H7 (cell line): ENCODE measurements at regions not wholly inside any gene's neighbourhood (a gene's known extent, or its start where the extent isn't known, plus 50 kb on each side); places are given as distances from the start of the nearest gene placed in this dataset.

ENCODE experiments used
- DNase-seq: peaks from one replicate; pipeline ENCODE4 v3.0.0; 2012
- H3K27me3 ChIP-seq: 2 replicates; pipeline ENCODE4 v1.6.0; 2011; ENCODE audit warnings: mild to moderate bottlenecking, low read length; ENCODE audit not compliant: control insufficient read depth, insufficient read depth
- H3K36me3 ChIP-seq: replicated peaks from 2 replicates; pipeline ENCODE4 v1.5.1; 2011; ENCODE audit warnings: low read length; ENCODE audit not compliant: control insufficient read depth, insufficient read depth
- H3K4me3 ChIP-seq: 2 replicates; pipeline ENCODE4 v1.5.1; 2011; ENCODE audit warnings: low read depth, mild to moderate bottlenecking, control low read depth, low read length, moderate library complexity; ENCODE audit not compliant: insufficient read depth

- no peak overlapping the region for H3K4me3 ChIP-seq
- no peaks in the 10 kb centered on the region for H3K36me3 ChIP-seq
- no peak for DNase-seq
- peaks cover 2% of the 10 kb centered on the region for H3K27me3 ChIP-seq
Measured at GRCh38 chr1:5416518-5416917, 575.7 kb downstream of the NPHP4 start.

- Histone ChIP-seq H3K27me3 (no peaks in the 10 kb centered on the region), H3K4me3 (no peak overlapping the region), H3K36me3 (no peaks in the 10 kb centered on the region)
- peak; percentile 76 for DNase-seq
Measured at GRCh38 chr1:5415606-5416005, 576.6 kb downstream of the NPHP4 start.

DNA sequence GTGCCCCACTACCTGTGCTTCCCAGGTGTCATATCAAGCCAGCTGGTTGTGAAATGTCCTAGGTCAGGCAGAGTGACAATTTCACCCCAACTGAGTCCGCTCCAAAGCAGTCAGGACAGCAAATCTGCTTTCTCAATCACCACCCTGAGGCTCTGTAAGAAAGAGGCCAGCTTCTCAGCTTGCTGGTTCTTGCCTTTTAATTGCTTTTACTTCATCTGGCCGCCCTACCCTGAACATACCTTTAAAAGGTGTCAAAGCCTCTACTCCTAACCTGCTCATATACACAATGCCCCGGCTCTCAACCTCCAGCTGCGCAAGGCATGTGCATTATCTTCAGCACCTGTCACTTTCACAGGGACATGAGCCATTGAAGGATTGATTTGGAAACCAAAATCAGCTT, 581.6 kb downstream of the NPHP4 start:
- Histone ChIP-seq H3K27me3 (no peaks in the 10 kb centered on the region), H3K36me3 (no peaks in the 10 kb centered on the region), H3K4me3 (no peak overlapping the region)
- DNase-seq: no peak

- no peak overlapping the region for H3K4me3 ChIP-seq
- H3K27me3 ChIP-seq: no peaks in the 10 kb centered on the region
- no peaks in the 10 kb centered on the region for H3K36me3 ChIP-seq
- DNase-seq: no peak
Measured at GRCh38 chr1:5408401-5408800, 583.8 kb downstream of the NPHP4 start.

- H3K36me3 ChIP-seq: no peaks in the 10 kb centered on the region
- no peaks in the 10 kb centered on the region for H3K27me3 ChIP-seq
- no peak for DNase-seq
- no peak overlapping the region for H3K4me3 ChIP-seq
Measured at GRCh38 chr1:5405263-5405662, 587.0 kb downstream of the NPHP4 start.

DNA sequence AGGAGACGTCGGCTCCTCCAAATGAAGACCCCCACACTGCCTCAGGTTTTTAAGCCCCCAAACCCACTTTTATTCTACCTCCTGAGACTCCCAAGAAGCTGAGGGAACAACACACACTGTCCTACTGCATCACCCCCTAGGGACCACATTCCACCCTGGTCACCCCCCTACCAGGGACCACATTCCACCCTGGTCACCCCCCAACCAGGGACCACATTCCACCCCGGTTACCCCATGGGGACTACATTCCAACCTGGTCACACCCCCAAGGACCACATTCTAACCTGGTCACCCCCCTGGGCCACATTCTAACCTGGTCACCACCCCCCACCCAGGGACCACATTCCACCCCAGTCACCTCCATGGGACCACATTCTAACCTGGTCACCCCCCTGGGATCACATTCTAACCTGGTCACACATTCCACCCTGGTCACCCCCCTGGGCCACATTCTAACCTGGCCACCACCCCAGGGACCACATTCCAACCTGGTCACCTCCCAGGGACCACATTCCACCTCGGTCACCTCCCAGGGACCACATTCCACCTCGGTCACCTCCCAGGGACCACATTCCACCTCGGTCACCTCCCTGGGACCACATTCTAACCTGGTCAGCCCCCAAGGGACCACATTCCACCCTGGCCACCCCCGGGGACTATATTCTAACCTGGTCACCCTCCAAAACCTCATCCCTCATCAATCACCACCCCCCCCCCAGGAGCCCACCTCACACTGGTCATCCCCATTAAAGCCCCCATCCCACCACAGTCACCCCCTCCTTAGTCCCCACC, 587.6 kb downstream of the NPHP4 start:
- Histone ChIP-seq H3K27me3 (no peaks in the 10 kb centered on the region), H3K36me3 (no peaks in the 10 kb centered on the region)
- no peak for DNase-seq

GRCh38 chr1:5403935-5404334, 588.3 kb downstream of the NPHP4 start:
- DNase-seq: no peak

More for the DNA sequence above, 587.6 kb downstream of the NPHP4 start:
- no peak overlapping the region for H3K4me3 ChIP-seq

GRCh38 chr1:5402618-5403017, 589.6 kb downstream of the NPHP4 start:
- Histone ChIP-seq H3K4me3 (no peak overlapping the region), H3K36me3 (no peaks in the 10 kb centered on the region), H3K27me3 (no peaks in the 10 kb centered on the region)
- no peak for DNase-seq

More at GRCh38 chr1:5403935-5404334, 588.3 kb downstream of the NPHP4 start:
- Histone ChIP-seq H3K36me3 (no peaks in the 10 kb centered on the region), H3K4me3 (no peak overlapping the region), H3K27me3 (no peaks in the 10 kb centered on the region)

DNA sequence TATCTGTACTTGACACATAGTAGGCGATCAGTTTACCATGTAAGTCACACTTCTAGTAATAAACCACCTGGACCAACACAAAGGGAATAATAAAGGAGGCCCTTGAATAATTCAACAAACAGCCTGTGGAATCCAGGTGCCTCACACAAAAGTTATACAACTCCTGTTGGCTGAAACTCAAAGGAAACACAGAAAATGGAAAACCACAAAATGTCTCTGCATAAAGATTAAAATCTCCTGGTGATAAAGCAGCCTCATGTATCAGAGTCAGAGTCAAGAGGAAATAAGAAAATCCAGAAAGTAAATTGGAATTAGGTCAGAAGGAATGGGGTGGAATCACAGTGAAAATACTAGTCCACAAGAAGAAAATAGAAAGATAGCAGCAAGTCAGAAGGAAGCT, 592.5 kb downstream of the NPHP4 start:
- no peaks in the 10 kb centered on the region for H3K36me3 ChIP-seq

DNA sequence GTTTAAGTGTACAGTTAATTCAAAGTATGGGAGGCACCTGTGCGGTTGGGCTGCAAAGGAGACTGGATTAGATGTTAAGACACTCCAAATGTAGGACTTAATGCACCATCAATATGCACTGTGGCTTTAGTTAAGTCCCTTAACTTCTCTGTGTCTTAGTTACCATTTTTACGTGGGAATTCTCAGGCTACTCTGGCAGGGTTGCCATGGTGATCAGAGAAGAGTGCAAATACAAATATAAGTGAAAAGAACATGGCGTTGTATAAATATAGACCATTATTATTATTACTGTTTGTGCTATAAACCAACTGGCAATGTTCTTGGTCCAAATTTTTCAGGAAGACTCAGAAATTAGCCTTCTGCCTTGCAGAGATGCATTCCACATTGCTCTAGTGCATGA, 595.6 kb downstream of the NPHP4 start:
- DNase-seq: no peak
- Histone ChIP-seq H3K36me3 (no peaks in the 10 kb centered on the region), H3K27me3 (no peaks in the 10 kb centered on the region), H3K4me3 (no peak overlapping the region)

More for the DNA sequence above, 592.5 kb downstream of the NPHP4 start:
- no peaks in the 10 kb centered on the region for H3K27me3 ChIP-seq
- H3K4me3 ChIP-seq: no peak overlapping the region
- DNase-seq: no peak

DNA sequence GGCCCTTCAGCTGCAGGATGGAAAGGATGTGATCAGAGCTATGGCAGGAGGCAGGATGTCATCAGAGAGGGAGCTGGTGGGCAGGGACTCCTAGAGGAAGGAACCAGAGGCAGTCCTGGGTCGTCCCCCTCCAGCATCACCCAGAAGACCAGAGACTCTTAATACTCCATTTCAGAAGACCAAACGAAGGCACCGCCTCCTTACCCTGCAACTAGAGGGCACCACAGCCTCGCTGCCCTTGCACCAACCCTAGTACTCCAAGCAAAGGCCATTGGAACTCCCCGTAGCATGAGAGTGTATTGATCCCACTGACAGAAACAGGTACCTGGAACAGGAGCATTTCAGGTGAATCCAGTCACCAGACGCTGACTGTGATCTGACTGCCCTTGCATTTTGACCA, 598.1 kb downstream of the NPHP4 start:
- Histone ChIP-seq H3K36me3 (no peaks in the 10 kb centered on the region), H3K27me3 (no peaks in the 10 kb centered on the region), H3K4me3 (no peak overlapping the region)
- no peak for DNase-seq

DNA sequence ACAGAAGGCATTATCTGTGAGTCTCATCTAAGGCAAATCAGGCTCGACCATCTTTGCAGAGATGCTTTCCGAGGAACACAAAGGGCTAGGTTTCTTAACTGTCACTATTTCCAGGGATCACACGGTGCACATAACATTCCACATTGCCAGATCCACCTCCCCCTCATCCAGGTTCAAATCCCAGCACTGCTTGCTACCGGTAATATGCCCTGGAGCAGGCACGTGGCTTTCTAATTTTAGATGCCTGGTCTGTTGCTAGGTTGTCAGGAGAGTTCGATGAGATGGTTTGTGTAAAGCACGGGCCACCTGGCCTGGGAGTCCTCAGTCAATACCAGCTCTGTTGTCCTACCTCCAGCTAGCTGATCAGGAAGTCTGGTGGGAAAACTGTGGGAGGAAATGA, 598.6 kb downstream of the NPHP4 start:
- Histone ChIP-seq H3K4me3 (no peak overlapping the region), H3K27me3 (no peaks in the 10 kb centered on the region), H3K36me3 (no peaks in the 10 kb centered on the region)
- DNase-seq: no peak

GRCh38 chr1:5393146-5393545, 599.1 kb downstream of the NPHP4 start:
- no peak overlapping the region for H3K4me3 ChIP-seq
- no peaks in the 10 kb centered on the region for H3K27me3 ChIP-seq
- no peaks in the 10 kb centered on the region for H3K36me3 ChIP-seq
- no peak for DNase-seq

DNA sequence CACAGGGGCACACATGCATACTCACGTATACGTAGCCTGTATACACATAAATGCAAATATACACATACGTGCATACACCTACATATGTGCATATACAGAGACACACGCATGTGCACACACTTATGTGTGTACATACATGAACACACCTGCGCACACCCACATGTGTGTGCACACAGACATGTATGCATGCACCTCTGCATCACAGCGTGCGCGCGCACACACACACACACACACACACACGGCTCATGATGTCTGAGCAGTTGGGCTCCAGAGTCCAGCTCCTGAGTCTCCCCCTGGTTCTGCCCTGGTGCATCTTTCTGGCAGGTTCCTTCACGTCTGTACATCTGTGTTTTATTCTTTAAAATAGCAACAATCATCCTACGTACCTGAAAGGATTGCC, 600.5 kb downstream of the NPHP4 start:
- Histone ChIP-seq H3K4me3 (no peak overlapping the region), H3K27me3 (no peaks in the 10 kb centered on the region), H3K36me3 (no peaks in the 10 kb centered on the region)
- no peak for DNase-seq

DNA sequence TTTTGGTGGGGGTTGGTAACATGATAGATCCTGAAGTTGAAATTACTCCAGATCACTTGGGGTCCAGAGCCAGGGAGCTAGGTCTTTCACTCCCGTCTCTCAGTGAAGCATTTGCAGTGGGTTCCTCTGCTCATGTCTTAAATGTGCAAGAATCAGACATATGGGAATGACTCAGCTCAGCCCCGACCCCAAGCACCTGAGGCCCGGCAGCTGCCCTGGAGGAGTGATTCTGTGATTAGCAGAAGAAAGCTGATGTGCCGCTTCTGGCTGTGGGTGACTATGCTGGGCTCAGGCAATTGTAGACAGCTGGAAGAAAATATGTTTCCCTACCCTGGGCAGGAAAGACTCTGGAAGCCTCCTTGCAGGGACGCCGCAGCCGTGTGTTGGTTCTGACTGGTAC, 601.7 kb downstream of the NPHP4 start:
- H3K36me3 ChIP-seq: no peaks in the 10 kb centered on the region
- no peak overlapping the region for H3K4me3 ChIP-seq
- no peak for DNase-seq
- no peaks in the 10 kb centered on the region for H3K27me3 ChIP-seq
